DOHH2 (cell line): ENCODE measurements at regions not wholly inside any gene's neighbourhood (a gene's known extent, or its start where the extent isn't known, plus 50 kb on each side); places are given as distances from the start of the nearest gene placed in this dataset.

ENCODE experiments used
- EZH2phosphoT487 ChIP-seq: fragments of 200-600 bp; sonication (generic); IDR thresholded peaks from 2 replicates; pipeline ENCODE4 v1.6.1; 2017; ENCODE audit warnings: borderline replicate concordance, mild to moderate bottlenecking, antibody characterized with exemption, low read length, moderate library complexity, mixed read lengths
- TF ChIP-seq, protein P1 (sequence below): fragments of 200-600 bp; sonication (generic); IDR thresholded peaks from one replicate; pipeline ENCODE4 v1.5.1; 2014; ENCODE audit warnings: antibody characterized with exemption, mild to moderate bottlenecking, low read depth, low read length; ENCODE audit not compliant: poor library complexity, severe bottlenecking

DNA sequence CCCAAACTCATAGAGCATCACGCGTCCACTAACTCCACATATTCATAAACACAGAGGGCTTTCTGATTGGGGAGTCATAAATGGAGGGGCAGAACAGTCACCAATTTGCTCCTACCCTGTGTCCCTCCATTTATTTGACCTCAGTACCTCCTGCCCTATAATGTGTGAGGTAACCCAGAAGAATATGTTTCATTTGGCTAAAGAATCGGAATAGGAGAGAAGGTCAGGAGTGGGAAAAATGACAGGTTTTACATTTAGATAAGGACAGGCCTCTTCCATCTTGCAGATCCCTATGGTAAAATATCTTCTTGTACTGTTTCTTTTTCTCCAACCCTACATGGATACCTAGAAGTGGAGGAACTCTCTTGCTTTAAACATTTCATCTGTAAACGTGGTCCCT, 578.0 kb downstream of the TUSC7 start:
- TF ChIP-seq, protein P1, sequence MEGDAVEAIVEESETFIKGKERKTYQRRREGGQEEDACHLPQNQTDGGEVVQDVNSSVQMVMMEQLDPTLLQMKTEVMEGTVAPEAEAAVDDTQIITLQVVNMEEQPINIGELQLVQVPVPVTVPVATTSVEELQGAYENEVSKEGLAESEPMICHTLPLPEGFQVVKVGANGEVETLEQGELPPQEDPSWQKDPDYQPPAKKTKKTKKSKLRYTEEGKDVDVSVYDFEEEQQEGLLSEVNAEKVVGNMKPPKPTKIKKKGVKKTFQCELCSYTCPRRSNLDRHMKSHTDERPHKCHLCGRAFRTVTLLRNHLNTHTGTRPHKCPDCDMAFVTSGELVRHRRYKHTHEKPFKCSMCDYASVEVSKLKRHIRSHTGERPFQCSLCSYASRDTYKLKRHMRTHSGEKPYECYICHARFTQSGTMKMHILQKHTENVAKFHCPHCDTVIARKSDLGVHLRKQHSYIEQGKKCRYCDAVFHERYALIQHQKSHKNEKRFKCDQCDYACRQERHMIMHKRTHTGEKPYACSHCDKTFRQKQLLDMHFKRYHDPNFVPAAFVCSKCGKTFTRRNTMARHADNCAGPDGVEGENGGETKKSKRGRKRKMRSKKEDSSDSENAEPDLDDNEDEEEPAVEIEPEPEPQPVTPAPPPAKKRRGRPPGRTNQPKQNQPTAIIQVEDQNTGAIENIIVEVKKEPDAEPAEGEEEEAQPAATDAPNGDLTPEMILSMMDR = no peak
- no peak for TF ChIP-seq EZH2phosphoT487
